ENCODE measurements at regions not wholly inside any gene's neighbourhood (a gene's known extent, or its start where the extent isn't known, plus 50 kb on each side); places are given as distances from the start of the nearest gene placed in this dataset.

DNA sequence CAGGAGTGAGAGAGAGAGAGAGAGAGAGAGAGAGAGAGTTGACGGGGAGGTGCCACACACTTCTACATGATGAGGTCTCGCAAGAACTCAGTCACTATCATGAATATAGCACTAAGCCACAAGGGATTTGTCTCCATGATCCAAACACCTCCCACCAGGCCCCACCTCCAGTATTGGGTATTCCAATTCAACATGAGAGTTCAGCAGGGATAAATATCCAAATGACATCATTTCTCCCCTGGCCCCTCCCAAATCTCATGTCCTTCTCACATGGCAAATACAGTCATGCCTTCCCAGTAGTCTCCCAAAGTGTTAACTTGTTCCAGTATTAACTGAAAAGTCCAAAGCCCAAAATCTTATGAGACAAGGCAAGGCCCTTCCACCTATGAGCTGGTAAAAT, 330.7 kb downstream of the CDH26 start:
- DNase-seq = no peak

DNA sequence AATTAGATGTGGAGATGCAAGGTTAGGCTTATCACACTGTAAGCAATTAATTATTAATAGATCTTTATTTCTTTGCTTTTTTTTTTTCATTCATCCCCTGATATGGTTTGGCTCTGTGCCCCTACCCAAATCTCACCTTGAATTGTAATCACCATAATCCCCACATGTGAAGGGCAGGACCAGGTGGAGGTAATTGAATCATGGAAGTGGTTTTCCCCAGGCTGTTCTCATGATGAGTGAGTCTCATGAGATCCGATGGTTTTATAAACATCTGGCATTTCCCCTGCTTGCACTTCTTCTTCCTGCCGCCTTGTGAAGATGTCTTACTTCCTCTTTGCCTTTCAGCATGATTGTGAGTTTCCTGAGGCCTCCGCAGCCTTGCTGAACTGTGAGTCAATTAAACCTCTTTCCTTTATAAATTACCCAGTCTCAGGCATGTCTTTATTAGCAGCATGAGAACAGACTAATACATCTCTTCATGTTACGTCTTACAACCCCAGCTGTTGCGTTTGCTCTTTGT, 333.8 kb downstream of the CDH26 start:
- no peak for DNase-seq

DNA sequence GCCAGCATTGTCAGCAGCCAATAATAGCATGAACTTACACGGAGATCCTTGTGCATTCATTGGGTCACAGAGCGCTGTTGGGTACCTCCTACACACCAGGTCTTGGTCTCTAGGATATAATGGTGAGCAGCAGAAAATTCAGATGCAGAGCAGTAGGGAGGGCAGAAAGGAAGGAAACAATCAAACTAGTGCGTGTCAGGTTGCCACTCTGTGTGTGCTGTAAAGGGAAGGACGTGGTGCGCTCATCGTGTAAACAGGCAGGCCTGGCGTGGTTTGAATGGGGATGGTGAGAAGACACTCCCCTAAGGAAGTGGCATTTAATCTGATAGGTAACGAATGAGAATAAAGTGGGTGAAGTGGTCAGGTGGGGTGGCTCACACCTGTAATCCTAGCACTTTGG, 336.4 kb downstream of the CDH26 start:
- no peak for DNase-seq

DNA sequence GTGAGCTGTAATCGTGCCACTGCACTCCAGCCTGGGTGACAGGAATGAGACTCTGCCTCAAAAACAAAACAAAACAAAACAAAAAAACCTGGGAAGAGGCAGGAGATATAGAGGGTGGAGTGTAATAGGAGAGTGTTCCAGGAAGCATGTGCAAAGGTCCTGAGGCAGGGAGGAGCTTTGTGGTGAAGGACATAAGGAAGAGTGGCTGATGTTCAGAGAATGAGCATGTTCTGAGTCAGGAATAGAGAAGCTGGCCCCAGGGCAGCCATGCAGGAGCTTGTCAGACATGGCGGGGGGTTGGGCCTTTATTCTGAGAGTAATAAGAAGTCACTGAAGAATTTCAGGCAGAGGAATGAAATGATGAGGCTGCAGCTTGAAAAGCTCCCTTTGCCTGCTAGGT, 337.0 kb downstream of the CDH26 start:
- DNase-seq = no peak

DNA sequence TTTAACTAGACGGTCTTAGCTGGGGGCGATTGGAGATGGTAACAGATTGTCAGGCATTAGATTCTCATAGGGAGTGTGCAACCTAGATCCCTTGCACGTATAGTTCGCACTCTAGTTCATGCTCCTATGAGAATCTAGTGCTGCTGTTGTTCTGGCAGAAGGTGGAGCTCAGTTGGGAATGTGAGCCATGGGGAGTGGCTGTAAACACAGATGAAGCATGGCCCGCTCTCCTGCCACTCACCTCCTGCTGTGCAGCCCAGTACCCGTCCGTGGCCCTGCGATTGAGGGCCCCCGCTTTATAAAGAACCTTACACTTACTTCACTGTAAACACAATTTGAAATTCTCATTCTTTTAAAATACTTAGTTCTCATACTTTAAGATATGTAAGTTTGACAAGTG, 339.4 kb downstream of the CDH26 start:
- DNase-seq = no peak

DNA sequence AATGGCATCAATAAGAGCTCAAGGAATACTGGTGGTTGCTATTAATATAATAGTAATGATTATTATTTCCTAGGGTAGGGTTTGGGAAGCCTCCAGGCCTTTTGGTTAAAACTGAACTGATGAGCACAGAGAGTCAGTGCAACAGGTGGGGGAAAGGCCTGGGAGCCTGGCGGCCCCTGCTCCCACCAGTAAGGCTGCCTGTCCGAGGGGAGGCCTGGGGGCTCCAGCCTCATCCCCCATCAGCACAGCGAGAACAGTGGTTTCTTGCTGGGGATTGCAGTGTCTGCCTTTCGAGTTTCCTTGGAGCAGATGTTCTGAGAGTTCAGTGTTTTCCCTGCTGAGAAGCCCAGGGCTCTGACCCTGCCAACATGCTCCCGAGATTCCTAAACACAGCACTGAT, 340.4 kb downstream of the CDH26 start:
- no peak for DNase-seq

DNA sequence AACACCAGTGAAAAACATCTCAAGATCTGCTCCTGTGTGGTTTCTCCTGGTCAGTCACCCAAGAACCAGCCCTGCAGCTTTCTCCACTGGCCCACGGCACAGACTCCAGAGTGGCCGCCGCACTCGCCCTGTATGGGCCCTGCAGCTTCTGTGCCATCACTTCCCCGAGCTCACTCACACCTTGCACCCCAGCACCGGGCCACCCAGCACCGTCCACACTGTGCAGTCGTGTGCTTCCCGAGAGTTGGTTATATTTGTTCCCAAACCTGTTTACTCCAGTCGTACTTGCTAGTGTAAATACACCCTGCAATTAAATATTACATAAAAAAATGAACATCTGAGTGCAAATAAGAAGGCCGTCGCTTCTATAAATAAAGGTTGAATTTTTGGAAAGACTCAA, 341.7 kb downstream of the CDH26 start:
- DNase-seq = no peak

DNA sequence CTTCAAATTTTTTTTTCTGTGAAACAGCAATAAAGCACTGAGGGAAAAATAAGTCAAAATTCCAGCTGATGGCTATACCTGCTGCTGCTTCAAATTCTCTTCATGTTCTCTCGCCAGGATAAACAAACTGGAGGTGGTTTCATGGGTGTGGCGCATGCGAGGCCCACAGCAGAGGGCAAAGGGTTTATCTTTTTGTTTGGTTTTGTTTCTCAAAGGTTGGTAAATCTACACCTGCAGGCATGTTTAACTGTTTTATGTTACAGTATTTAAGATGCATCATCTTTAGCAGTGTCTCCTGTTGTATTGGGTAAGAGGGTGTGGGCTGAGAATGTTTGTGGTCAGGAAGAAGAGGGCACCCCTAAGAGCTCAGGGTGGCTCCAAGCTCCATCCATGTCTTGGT, 342.2 kb downstream of the CDH26 start:
- no peak for DNase-seq

DNA sequence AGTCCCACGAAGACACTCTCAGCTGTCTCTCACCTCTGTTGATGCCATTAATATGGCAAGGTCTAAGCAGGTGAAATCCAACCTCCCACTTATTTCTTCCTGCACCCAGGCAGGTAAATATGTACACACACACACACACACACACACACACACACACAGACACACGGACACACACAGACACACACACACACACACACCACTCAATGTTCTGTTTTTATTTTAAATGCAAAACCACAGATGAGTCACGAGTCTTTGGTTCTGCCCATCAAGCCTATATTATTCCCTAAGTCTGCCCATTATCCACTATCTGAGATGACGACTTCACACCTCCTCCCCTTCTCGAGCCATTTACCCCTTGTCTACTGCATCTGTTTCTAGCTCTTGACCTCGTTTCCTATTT, 344.7 kb downstream of the CDH26 start:
- no peak for DNase-seq

DNA sequence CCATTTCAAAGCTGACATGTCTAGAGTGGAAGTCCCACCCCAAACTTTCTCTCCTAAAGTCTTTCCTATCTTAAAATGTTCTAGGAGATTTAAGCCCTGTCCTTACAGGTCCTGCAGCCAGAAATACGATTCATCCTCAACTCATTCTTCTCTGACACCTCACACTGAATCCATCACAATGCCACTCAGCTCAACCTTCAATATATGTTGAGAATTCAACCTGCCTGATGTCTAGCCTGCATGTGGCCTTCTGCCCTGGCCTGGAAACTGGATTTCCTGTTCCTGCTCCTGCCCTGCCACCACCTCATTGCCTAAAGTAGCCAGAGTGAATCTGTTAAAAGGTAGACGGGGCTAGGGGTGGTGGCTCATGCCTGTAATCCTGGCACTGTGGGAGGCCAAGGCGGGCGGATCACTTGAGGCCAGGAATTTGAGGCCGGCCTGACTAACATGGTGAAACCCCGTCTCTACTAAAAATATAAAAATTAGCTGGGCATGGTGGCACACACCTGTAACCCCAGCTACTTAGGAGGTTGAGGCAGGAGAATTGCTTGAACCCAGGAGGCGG, 345.9 kb downstream of the CDH26 start:
- DNase-seq = no peak

DNA sequence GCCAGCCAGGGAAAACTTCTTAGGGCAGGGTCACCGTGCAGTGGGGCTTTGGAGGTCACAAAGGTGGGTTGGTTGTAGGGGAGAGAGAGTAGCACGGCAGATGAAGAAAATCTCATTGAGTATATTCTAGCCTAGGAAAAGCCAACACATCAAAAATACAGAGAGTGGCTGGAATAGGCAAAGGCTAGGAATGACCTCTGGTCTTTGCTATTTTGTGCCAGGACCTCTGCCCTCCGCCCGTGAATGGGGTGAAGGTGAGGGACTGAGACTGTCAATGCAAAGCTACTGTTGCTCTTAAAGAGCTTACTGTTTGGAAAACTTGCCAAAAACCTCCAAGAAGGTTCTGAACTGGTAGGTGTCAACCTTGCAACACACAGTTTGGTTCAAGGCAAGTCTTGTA, 346.7 kb downstream of the CDH26 start:
- DNase-seq = no peak

DNA sequence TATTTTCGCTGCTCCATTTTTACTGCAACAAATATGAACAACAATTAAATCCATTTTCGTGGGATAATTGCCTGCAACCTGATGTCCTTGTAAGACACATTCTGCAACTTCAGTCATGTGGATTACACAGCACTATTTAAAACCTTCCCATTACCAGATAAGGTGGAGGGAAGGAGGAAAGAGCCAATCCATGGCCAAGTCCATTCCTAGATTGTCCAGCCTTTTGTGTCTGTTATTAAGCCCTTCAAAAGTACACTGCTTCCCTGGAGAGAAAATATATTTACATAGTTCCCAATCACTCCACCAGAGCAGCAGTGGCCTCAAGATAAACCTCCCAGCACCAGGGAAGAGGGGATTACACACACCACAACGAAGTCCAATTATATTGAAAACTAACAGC, 347.9 kb downstream of the CDH26 start:
- DNase-seq = no peak

DNA sequence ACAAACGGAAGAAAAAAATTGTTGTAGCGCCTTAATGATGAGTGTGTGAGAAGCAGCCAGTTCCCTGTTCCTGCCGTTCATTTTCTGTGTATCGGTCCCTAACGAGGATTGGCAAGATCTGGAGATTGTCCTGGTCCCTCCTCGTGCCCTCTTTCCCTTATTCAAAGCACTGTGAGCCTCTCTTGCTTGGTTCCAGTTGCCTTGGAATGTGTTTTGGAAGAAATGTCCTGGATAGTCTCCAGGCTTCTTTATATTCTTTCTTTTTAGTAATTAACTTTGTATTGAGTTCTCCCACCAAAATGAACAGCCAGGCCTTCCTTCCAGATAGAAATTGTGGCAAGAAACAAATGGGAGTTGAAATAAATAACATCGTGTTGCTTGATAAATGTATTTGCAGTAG, 348.3 kb downstream of the CDH26 start:
- DNase-seq = no peak

DNA sequence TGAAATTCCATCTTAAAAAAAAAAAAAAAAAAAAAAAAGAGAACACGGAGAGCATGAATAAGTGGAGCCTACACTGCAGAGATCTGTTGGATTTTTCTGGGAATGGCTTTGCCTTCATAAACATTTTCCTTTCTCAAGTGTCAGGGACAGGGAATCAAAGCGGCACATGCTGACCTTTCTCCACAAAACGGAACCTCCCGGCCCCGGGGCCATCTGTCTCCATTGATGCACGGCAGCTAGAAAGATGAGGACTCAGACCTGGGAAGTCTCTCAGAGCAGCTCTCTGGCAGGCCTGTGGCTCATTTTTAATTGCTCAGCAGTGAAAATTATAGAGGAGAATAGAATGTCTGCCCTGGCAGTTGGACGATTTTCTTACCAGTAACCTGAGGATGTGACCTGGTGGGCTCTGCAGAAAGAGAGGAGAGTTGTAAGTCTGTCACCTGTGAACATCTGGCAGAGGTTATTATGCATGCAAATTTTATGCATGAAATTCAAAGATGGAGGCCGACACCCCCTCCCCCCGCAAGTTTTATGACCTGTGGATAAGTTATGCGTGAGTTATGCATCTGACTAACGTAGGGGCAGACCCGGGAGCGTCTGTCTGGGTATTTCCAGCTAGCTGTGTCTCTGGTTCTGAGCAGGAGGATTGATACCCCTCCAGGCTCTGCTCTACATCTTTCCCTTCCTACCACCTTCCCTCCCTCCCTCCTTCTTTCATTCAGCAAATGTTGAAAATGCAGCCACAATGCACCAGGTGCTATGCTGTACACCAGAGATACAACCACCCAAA, 352.5 kb downstream of the CDH26 start:
- no peak for DNase-seq

DNA sequence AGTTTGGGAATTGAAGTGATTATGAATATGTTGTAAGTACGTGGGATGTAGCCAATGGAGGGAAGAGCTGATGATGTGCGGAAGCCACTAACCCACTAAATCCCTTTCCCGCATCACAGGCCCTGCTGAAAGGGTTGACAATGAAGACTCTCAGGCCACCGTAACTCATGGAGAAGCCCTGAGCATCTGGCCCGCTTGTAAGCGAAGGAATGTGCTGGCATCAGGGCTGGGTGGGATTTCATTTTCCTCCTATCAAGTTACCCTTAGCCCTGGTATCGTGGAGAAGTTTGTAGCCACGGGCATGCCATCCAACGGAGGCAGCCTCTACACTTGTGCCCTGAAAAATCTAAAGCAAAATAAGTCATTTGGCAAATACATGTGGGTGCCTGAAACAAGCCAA, 355.0 kb downstream of the CDH26 start:
- DNase-seq = no peak

DNA sequence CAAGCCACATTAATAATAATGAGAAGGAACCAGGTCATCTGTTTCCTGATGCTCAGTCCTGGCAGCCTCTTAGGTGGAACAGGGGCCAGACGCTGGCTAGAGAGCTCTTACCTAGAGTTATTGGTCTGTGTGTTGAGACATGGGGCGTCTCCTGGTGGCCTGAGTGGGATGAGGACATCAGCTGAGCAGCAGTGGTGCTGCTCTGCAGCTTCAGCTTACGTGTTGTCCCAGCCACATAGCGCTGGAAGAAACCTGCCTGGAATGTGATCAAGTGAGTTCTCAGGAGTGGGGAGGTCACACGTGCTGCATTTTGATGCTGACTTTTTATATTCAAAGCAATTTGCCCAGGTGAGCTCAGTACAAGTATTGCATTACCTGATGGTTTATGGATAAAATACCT, 355.4 kb downstream of the CDH26 start:
- DNase-seq = no peak

DNA sequence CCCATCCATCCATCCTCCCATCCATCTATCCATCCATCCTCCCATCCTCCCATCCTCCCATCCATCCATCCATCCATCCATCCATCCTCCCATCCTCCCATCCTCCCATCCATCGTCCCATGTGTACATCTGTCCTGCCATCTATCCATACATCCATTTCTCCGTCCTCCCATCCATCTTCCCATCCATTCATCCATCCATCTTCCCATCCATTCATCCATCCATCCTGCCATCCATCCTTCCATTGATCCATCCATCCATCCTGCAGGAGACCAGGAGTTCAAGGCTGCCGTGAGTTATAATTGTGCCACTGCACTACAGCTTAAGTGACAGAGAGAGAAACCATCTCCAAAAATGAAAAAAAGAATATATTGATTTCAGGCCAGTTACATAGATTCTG, 356.5 kb downstream of the CDH26 start:
- no peak for DNase-seq

DNA sequence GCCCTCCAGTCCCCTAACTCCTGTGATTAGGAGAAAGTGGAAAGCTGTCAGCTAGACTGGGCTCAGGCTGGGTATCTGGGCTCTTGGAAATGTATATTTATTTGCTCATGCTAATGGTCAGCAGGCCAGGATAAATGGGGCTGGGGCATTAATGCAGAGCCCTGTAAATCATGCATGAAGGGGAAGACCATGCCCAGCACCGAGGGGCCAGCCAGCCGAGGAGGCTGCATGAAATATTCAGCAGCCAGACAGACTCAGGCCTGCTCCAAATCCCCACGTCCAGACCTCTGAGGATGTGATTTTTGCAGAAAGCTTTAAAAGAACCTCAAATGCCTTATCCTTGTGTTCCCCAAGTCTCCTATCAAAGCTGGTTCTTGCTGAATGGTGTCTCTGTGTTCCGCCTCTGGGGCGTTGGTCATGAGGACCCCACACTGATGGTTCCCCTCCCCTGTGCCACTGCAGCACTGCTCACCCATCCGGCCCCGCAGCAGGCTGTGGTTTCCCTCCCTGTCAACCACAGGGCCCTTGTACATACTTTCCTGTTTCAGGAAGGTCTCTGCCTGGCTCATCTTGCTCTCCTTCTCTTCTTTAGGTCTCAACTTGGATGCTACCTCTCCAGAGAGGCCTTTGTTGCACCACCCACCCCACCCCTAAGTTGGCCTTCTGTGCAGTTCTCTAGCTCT, 358.4 kb downstream of the CDH26 start:
- DNase-seq = no peak

DNA sequence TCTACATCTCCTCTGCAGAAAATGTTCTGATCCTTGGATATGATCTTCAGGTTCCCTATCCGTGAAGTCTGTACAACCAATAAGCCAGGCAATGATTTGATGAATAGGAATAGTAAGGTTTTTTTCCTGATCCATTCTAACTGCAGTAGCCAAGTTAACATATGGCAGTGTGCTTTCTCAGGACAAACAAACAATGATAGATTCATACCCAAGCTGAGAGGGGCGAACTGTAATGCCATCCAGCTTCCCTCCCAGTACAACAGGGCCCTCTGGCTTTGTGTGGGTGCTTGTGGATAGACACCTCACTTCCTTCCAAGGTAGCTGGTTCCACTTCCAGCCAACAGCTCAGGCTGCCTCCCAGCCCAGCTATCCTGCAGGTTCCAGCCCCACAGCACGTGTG, 359.2 kb downstream of the CDH26 start:
- DNase-seq = no peak

DNA sequence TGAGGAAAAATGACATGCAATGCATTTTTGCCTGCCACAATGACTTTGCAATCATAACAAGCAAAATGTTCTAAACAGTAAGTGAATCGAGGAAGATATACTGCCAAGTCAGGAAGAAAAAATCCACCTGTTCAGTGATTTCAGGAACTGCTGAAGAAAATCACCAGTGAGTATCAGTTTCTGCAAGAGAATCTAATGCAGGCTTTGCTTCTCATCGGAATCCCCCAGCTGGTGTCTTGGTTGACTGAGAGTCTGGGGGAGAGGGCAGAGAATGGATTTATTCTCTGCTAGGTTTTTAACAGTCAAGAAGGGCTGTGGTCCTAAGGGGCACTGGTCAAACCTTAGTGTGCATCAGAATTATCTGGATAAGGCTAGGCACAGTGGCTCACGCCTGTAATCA, 363.4 kb downstream of the CDH26 start:
- no peak for DNase-seq

DNA sequence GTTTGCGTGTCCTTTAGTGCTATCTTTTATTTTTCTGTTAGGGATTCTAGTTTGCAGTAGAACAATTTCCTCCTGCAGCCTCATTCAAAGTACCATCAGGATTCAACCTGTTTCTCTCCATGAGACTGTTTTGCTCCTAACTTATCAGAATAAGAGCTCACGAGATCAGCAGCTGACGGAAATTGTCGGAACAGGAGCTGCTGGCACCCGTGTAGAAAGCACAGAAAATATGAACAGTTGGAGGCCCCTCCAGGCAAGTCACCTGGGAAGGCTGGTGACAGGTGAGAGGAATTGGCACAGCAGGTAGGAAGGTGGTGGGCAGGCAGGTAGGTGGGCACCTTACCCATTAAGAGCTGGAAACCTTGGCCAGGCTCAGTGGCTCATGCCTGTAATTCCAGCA, 368.6 kb downstream of the CDH26 start:
- DNase-seq = no peak

DNA sequence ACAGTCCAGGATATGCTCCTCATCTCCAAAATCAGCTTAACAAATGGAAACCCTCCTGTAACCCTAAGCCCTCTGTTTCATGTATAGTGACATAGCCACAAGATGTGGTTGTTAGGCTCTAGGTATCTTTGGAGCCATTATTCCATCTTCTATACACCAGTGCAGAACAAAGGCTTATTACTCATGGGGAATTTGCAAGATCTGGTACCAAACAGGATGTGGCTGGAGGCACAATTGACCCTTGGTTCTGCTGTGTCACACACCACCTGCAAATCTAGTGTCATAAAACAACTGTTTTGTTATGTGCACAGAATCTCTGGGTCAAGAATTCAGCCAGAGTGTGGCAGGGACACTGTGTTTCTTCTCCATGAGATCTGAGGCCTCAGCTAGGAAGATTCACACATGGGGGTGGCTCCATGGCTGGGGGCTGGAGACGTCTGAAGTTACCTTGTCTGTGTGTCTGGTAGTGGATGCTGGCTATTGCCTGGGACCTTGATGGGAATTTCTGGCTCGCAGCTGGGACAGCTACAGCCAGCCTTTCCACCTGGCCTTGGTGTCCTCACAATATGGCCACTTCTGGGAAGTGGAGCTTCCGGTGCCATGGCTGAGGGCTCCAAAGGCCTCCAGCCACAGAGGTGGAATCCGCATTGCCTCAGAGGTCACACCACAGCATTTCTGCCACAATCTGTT, 369.9 kb downstream of the CDH26 start:
- no peak for DNase-seq

DNA sequence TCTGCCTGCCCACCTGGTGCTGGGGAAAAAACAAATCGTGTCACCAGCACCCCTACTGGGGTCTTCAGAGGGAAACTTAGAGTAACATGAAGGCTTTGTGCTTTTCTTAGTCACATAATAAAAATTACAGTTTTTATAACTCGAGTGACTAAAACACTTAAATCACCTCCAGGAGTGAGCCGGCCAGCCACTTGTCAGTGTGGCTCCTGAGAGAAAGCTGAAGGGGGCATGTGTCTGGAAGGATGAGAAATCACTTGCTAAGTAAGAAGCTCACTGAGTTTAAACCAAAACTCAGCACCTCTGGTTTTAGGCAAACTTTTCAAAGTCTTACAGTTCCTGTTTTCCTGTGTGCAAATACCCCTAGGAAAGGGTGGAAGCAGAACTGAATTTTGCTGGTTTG, 372.2 kb downstream of the CDH26 start:
- no peak for DNase-seq
